Right renal pelvis (tissue), 4 donors: ENCODE measurements at regions not wholly inside any gene's neighbourhood (a gene's known extent, or its start where the extent isn't known, plus 50 kb on each side); places are given as distances from the start of the nearest gene placed in this dataset.

Source experiments
- DNase-seq, 4 donors: peaks; one replicate each; pipeline ENCODE4 v3.0.0-alpha.2; 2013; ENCODE audit warnings: low read depth in 4 of 4, low spot score in 3 of 4, missing footprints in 1 of 4

GRCh38 chr6:147802459-147802858 lies 294.0 kb downstream of the SAMD5 start:
- DNase-seq: no peak

GRCh38 chr6:147805155-147805554 lies 296.7 kb downstream of the SAMD5 start:
- DNase-seq: no peak

- no peak for DNase-seq
Measured at GRCh38 chr6:147806697-147807096, 298.2 kb downstream of the SAMD5 start.

- no peak for DNase-seq
Measured at GRCh38 chr6:147808640-147809039, 300.1 kb downstream of the SAMD5 start.

- DNase-seq: no peak
Measured at GRCh38 chr6:147811913-147812629, 303.6 kb downstream of the SAMD5 start.

- DNase-seq: no peak
Measured at GRCh38 chr6:147817042-147817689, 308.7 kb downstream of the SAMD5 start.

- DNase-seq: no peak
Measured at GRCh38 chr6:147820520-147820919, 312.0 kb downstream of the SAMD5 start.

- DNase-seq: no peak
Measured at GRCh38 chr6:147821295-147821897, 312.9 kb downstream of the SAMD5 start.

- no peak for DNase-seq
Measured at GRCh38 chr6:147823936-147824335, 315.4 kb downstream of the SAMD5 start.

GRCh38 chr6:147825848-147826247 lies 317.4 kb downstream of the SAMD5 start:
- DNase-seq: no peak

- no peak for DNase-seq
Measured at GRCh38 chr6:147826698-147827097, 318.2 kb downstream of the SAMD5 start.

- DNase-seq: no peak
Measured at GRCh38 chr6:147829418-147829817, 320.9 kb downstream of the SAMD5 start.

GRCh38 chr6:147829835-147830234 lies 321.3 kb downstream of the SAMD5 start:
- DNase-seq: no peak

- no peak for DNase-seq
Measured at GRCh38 chr6:147831356-147831755, 322.9 kb downstream of the SAMD5 start.

GRCh38 chr6:147833607-147834006 lies 325.1 kb downstream of the SAMD5 start:
- DNase-seq: no peak

- DNase-seq: no peak
Measured at GRCh38 chr6:147834084-147834776, 325.7 kb downstream of the SAMD5 start.

GRCh38 chr6:147837540-147837939 lies 329.1 kb downstream of the SAMD5 start:
- no peak for DNase-seq

GRCh38 chr6:147839708-147840610 lies 331.5 kb downstream of the SAMD5 start:
- DNase-seq: no peak

- no peak for DNase-seq
Measured at GRCh38 chr6:147841547-147842148, 333.2 kb downstream of the SAMD5 start.
